ENCODE measurements at regions not wholly inside any gene's neighbourhood (a gene's known extent, or its start where the extent isn't known, plus 50 kb on each side); places are given as distances from the start of the nearest gene placed in this dataset.

DNA sequence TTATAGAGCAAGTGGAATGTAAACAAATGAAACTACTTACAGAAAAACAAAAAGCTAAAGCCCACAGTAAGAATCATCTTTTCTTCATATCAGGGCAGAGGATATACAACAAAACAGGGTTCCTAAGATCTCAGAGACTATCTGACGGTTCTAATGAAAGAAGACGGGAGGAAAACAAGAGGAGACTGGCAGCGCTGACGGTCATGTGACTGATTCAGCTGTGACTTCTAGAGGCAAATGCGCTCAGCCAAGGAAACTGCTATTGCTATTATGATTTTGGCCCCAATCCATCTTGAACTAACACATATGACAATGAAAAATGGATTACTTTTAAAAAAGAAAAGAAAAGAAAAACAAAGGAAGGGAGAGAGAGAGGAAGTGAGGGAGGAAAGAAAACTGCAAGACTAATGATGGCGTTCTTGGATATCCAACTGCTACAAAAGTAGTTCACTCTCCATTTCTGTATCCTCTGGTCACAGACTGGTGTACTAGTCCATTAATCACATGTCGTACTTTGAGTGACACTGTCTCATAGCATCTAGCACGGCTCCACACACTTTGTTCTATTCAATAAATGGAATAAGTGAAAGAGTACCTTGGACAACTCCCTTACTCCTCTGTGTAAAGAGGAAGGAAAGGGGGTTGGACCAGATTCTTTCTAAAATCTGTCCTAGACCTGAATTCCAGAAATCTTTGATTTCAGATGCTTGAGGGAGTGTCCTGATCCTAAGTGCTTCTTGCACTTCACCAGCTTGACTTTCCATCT lies 119.3 kb downstream of the DAD1 start:
- Histone ChIP-seq H3K4me3 (no peak overlapping the region), H3K27me3 (no peaks in the 10 kb centered on the region), H3K4me1 (no peaks in the 10 kb centered on the region), H3K9me3 (no peaks in the 10 kb centered on the region), H3K36me3 (no peaks in the 10 kb centered on the region), H3K27ac (no peak overlapping the region)
- DNase-seq (no peak), ATAC-seq (no peak)
- in situ Hi-C loops (cut with MboI; ENCODE audit: low sequenced_read_pairs in 4 of 4): loop anchor here in 3 of 4 donors (5.0 kb wide), 2 partner anchors 72 to 77 kb away; no protein-coding TSS in a partner anchor
- TF ChIP-seq, protein P1, sequence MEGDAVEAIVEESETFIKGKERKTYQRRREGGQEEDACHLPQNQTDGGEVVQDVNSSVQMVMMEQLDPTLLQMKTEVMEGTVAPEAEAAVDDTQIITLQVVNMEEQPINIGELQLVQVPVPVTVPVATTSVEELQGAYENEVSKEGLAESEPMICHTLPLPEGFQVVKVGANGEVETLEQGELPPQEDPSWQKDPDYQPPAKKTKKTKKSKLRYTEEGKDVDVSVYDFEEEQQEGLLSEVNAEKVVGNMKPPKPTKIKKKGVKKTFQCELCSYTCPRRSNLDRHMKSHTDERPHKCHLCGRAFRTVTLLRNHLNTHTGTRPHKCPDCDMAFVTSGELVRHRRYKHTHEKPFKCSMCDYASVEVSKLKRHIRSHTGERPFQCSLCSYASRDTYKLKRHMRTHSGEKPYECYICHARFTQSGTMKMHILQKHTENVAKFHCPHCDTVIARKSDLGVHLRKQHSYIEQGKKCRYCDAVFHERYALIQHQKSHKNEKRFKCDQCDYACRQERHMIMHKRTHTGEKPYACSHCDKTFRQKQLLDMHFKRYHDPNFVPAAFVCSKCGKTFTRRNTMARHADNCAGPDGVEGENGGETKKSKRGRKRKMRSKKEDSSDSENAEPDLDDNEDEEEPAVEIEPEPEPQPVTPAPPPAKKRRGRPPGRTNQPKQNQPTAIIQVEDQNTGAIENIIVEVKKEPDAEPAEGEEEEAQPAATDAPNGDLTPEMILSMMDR (IDR thresholded peaks at IDR 0.05 in 4 of 5, conservative IDR thresholded peaks at IDR 0.05 in 1 of 5): no peak
- TF ChIP-seq POLR2A (IDR thresholded peaks at IDR 0.05): no peak
- intact Hi-C loops (cut with DNase I; ENCODE audit: low total_unique reads): loop anchor here (10.0 kb wide), 1 partner anchor 145 kb away; no protein-coding TSS in a partner anchor

DNA sequence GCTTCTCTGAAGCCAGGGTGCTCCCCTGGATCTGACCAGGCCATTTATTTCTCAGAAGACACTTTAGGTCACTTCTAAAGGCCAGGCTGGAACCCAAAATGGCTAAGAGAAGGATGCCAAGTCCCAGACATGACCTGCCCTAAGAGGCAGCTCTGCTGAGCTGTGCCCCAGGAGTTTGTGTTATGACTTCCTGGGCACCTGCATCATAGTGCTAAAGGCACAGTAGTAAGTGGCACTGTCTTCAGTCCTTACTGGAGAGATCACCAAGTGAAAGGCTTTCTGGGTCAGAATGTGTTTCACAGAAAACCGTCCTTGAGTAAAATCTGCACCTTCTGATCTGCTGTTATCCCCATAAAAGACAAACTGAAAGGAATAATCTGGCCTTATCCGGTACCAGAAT lies 120.2 kb downstream of the DAD1 start:
- no peaks in the 10 kb centered on the region for H3K9me3 ChIP-seq
- H3K27ac ChIP-seq: no peak overlapping the region
- ATAC-seq (no peak), DNase-seq (no peak)
- in situ Hi-C loops (cut with MboI; ENCODE audit: low sequenced_read_pairs in 4 of 4) (no loop called here), intact Hi-C loops (cut with DNase I; ENCODE audit: low total_unique reads) (loop anchor here (10.0 kb wide), 1 partner anchor 144 kb away; no protein-coding TSS in a partner anchor)
- H3K27me3 ChIP-seq: no peaks in the 10 kb centered on the region
- H3K4me1 ChIP-seq: no peaks in the 10 kb centered on the region
- H3K4me3 ChIP-seq: no peak overlapping the region
- H3K36me3 ChIP-seq: no peaks in the 10 kb centered on the region
- no peak for TF ChIP-seq POLR2A (IDR thresholded peaks at IDR 0.05)
- TF ChIP-seq, protein P1 (IDR thresholded peaks at IDR 0.05 in 4 of 5, conservative IDR thresholded peaks at IDR 0.05 in 1 of 5): no peak

DNA sequence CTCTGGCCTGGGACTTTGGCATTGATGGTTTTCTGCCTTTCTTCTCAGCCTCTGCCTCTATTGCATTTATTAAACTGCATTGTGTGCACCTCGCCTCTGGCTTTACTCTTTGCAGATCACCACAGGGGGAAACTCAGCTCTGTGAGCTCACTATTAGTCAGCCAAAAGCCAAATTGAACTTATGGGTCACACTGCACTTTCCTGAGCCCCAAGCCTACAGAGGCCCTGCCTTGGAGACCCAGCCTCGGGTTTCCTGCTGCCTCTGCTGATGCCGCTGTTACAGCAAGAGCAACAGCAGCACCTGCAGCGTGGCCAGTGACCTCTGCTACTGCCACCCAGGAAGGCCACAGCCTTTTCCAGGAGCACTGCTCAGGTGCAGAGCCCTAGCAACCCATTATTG lies 122.5 kb downstream of the DAD1 start:
- DNase-seq (no peak), ATAC-seq (no peak)
- intact Hi-C loops (cut with DNase I; ENCODE audit: low total_unique reads) (loop anchor here (10.0 kb wide), 1 partner anchor 142 kb away; no protein-coding TSS in a partner anchor), in situ Hi-C loops (cut with MboI; ENCODE audit: low sequenced_read_pairs in 4 of 4) (no loop called here)
- no peaks in the 10 kb centered on the region for H3K27me3 ChIP-seq
- H3K4me1 ChIP-seq: no peaks in the 10 kb centered on the region
- H3K27ac ChIP-seq: no peak overlapping the region
- no peak overlapping the region for H3K4me3 ChIP-seq
- no peaks in the 10 kb centered on the region for H3K9me3 ChIP-seq
- H3K36me3 ChIP-seq: no peaks in the 10 kb centered on the region
- TF ChIP-seq, protein P1 (IDR thresholded peaks at IDR 0.05 in 4 of 5, conservative IDR thresholded peaks at IDR 0.05 in 1 of 5): no peak
- no peak for TF ChIP-seq POLR2A (IDR thresholded peaks at IDR 0.05)

DNA sequence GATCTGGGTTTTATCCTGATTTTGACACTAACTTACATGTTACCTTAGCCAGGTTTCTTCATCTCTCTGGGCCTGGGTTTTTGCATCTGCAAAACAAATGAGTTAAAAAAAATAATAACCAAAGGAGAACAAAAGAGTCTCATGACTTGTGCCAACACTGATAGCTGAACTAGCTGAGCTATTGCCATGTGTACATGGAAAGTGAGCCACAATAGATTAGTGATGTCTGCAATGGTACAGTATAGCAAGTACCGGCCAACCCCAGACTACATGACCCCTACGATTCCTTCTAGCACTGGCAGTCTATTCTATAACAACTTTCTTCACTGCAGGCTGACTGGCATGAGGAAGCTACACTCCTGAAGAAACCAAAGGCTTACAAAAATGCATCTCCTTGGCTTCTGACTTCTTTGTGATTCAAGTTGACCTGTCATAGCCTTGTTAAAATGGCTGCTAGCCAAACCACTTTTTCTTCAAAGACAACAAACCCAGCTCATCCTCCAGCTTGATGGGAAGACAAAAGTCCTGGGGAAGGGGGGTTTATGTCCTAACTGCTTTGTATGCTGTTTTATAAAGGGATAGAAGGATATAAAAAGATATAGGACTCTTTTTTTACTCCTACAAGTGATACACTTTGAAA lies 123.7 kb downstream of the DAD1 start:
- Histone ChIP-seq H3K36me3 (no peaks in the 10 kb centered on the region), H3K4me3 (no peak overlapping the region), H3K4me1 (no peaks in the 10 kb centered on the region), H3K9me3 (no peaks in the 10 kb centered on the region), H3K27me3 (no peaks in the 10 kb centered on the region), H3K27ac (no peak overlapping the region)
- intact Hi-C loops (cut with DNase I; ENCODE audit: low total_unique reads) (loop anchor here (10.0 kb wide), 1 partner anchor 141 kb away; no protein-coding TSS in a partner anchor), in situ Hi-C loops (cut with MboI; ENCODE audit: low sequenced_read_pairs in 4 of 4) (no loop called here)
- TF ChIP-seq, protein P1 (IDR thresholded peaks at IDR 0.05 in 4 of 5, conservative IDR thresholded peaks at IDR 0.05 in 1 of 5): no peak
- TF ChIP-seq POLR2A (IDR thresholded peaks at IDR 0.05): no peak
- no peak for DNase-seq
- ATAC-seq: no peak
